ENCODE measurements at regions not wholly inside any gene's neighbourhood (a gene's known extent, or its start where the extent isn't known, plus 50 kb on each side); places are given as distances from the start of the nearest gene placed in this dataset.
"Not testable (repeated sequence)": the region's sequence is repeated elsewhere in the genome, so short reads cannot be mapped to it uniquely, and the experiment has no call there.

GRCh38 chr6:14390805-14391204 lies 273.2 kb downstream of the CD83 start:
- DNase-seq (ENCODE audit: low read depth in 2 of 2): no peak

GRCh38 chr6:14393910-14394309 lies 276.3 kb downstream of the CD83 start:
- no peak for DNase-seq (ENCODE audit: low read depth in 2 of 2)

DNA sequence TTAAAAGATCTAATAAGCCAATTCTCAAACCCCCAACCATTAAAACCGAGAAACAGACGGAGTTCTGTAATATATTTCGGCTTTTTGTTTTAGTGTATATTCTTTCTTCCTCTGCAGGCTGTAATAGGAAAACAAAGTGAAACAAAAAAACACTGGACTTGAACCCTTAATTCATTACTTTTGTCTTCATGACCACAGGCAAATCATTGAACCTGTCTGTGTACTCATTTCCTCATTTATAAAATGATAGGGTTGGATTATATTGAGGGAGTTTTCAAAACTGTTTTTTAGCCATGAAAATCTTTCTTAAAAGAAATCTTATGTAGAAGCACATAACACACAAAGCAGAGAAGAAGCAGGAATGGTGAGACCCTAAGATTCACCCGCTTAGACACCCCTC lies 278.8 kb downstream of the CD83 start:
- DNase-seq (ENCODE audit: low read depth in 2 of 2): no peak

DNA sequence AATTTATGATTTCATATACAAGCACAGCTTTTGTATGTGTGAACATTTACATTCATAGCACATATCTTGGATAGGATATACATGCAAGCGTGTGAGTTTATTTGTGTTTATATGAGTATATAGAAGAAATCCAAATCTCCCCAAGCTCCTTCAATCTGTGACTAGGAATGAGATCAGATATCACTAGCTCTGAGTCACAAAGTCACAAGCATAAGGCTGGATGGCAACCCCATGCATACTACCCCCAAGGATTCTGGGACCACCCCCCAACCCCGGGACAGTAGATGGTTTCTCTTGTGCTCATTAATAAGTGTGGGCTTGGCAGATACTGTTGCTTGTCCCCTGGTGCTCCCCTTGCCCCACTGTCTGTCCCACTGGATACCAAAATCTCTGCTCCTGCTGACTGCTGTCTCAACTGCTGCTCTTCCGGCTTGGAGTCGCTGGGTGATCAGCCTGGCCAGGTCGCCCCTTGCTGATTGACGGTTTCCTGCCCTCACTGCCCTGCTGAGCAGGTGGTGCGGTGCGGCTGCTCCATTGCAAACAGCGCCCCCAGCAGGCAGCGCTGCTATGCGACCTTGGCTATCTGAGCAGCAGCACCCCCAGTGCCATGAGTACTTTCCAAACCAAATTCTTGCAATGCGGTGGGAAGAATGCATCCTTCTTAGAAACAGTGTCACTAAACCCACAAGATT lies 279.4 kb downstream of the CD83 start:
- no peak for DNase-seq (ENCODE audit: low read depth in 2 of 2)

- no peak for DNase-seq (ENCODE audit: low read depth in 2 of 2)
Observed at GRCh38 chr6:14397518-14397901, 279.9 kb downstream of the CD83 start.

GRCh38 chr6:14398953-14399352 lies 281.4 kb downstream of the CD83 start:
- DNase-seq (ENCODE audit: low read depth in 2 of 2): no peak

DNA sequence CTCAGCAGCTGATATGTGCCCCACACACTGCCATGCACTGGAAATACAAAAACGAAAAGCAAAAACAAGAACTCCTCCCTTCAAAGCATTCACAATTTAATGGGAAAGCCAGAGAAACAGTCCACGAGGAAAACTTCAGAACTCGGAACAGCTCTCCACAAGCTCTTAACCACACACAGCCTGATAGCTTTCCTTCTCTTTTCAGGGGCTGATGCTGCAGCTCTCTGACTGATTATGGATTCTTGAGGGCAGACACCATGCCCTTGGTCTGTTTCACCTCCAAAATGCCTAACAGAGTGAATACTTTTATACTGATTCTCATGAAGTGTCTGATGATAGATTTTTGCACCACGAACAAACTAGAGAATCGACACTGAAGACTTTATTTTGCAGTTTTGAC lies 282.1 kb downstream of the CD83 start:
- DNase-seq (ENCODE audit: low read depth in 2 of 2): no peak

- DNase-seq (ENCODE audit: low read depth in 2 of 2): no peak
Observed at GRCh38 chr6:14401246-14401645, 283.7 kb downstream of the CD83 start.

DNA sequence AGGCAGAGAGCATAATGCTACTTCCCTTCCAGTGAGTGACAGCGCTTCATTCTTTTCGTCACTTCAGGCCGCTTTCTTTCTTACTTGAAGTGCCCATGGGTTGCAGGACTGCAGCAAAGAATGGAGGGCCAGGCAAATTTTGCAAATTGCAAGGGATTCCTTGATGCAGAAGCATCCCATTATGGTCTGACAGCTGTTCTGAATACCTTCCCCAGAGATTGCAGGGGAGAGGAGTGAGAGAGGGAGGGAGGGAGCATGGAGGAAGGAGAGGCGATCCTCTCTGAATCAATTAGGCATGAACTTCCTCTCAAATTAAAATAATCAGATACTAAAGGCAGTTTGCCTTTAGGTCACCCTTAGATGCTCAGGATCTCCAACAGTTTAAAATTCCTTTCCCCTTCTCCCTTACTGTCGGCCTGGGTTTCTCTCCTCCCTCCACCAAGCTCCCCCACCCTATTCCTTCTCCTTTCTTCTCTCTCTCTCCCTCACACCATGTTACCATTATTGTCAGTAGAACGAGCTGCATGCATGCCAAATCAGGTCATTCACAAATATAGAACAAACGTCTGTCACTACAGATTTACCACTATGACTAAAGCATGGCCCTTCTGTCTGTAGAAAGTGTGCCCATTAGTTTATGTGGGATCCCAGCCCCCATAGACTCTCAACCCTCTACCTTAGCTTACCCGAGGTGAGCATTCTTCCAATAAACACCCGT lies 289.2 kb downstream of the CD83 start:
- no peak for DNase-seq (ENCODE audit: low read depth in 2 of 2)

- no peak for DNase-seq (ENCODE audit: low read depth in 2 of 2)
Observed at GRCh38 chr6:14408446-14408845, 290.9 kb downstream of the CD83 start.

- DNase-seq (ENCODE audit: low read depth in 2 of 2): no peak
Observed at GRCh38 chr6:14412026-14412425, 294.5 kb downstream of the CD83 start.

GRCh38 chr6:14415452-14415851 lies 297.9 kb downstream of the CD83 start:
- no peak for DNase-seq (ENCODE audit: low read depth in 2 of 2)

- no peak for DNase-seq (ENCODE audit: low read depth in 2 of 2)
Observed at GRCh38 chr6:14417377-14417776, 299.8 kb downstream of the CD83 start.

DNA sequence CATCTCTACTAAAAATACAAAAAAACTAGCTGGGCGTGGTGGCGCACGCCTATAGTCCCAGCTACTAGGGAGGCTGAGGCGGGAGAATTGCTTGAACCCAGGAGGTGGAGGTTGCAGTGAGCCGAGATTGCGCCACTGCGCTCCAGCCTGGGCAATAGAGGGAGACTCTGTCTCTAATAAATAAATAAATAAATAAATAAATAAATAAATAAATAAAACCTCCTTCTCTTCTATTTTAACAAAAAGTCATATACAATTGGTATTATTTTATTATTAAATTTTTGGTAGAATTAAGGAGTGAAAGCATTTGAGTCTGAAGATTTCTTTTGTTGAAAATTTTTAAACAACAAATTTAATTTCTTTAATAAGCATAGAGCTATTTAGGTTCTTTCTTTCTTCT lies 301.7 kb downstream of the CD83 start:
- DNase-seq (ENCODE audit: low read depth in 2 of 2): not testable (repeated sequence)

GRCh38 chr6:14422061-14422460 lies 304.5 kb downstream of the CD83 start:
- DNase-seq (ENCODE audit: low read depth in 2 of 2): no peak

- DNase-seq (ENCODE audit: low read depth in 2 of 2): no peak
Observed at GRCh38 chr6:14422917-14423316, 305.3 kb downstream of the CD83 start.

- DNase-seq (ENCODE audit: low read depth in 2 of 2): no peak
Observed at GRCh38 chr6:14423330-14423729, 305.8 kb downstream of the CD83 start.

GRCh38 chr6:14423955-14424354 lies 306.4 kb downstream of the CD83 start:
- DNase-seq (ENCODE audit: low read depth in 2 of 2): no peak

GRCh38 chr6:14425805-14426204 lies 308.2 kb downstream of the CD83 start:
- DNase-seq (ENCODE audit: low read depth in 2 of 2): no peak

- no peak for DNase-seq (ENCODE audit: low read depth in 2 of 2)
Observed at GRCh38 chr6:14426281-14426680, 308.7 kb downstream of the CD83 start.

- no peak for DNase-seq (ENCODE audit: low read depth in 2 of 2)
Observed at GRCh38 chr6:14428269-14428668, 310.7 kb downstream of the CD83 start.

DNA sequence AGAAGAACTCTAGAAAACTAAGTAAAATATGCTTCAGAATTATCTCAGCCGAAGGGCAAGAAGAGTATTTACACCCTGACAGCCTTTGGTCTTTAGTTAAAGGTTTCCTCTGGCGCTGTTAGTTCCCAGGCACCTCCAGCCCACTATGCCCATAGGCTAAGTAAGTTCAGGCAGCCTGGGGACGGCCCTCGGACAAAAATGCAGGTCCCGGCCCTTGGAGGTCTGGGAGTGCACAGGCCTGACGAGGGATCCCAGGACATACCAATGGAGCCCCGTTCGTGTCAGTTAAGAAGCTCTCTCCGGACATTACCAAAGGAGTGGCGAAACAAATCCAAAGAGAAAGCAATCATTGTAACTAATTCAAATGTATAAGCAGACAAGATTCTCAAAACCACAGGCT lies 311.8 kb downstream of the CD83 start:
- DNase-seq (ENCODE audit: low read depth in 2 of 2): no peak

GRCh38 chr6:14430218-14430617 lies 312.6 kb downstream of the CD83 start:
- no peak for DNase-seq (ENCODE audit: low read depth in 2 of 2)

Measured in stimulated activated CD8-positive, alpha-beta memory T cell treated with anti-CD3 and anti-CD28 coated beads, Interleukin-15, amount 100 ng/mL, for 48 hours (primary cell).